ENCODE measurements at regions not wholly inside any gene's neighbourhood (a gene's known extent, or its start where the extent isn't known, plus 50 kb on each side); places are given as distances from the start of the nearest gene placed in this dataset.

DNA sequence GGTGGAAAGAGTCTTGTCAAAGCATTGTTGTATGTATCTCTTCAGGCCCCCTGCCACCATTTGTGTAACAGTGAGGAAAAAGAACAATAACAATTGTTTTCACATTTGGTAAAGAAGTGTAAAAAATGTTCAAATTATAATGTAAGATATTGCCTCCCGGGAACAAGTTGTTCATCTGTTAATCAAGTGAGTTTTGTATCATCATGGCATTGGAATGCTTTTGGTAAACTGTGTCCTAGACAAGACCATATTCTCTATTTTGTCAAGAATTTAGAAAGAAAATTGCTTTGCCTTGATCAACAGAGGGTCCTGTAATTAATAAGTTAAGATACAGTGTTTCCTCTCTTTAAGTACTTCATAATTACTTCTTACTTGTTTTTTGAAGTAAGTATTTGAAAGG is 692.0 kb upstream of the NR5A2 start:
- DNase-seq (ENCODE audit: low spot score): no peak

DNA sequence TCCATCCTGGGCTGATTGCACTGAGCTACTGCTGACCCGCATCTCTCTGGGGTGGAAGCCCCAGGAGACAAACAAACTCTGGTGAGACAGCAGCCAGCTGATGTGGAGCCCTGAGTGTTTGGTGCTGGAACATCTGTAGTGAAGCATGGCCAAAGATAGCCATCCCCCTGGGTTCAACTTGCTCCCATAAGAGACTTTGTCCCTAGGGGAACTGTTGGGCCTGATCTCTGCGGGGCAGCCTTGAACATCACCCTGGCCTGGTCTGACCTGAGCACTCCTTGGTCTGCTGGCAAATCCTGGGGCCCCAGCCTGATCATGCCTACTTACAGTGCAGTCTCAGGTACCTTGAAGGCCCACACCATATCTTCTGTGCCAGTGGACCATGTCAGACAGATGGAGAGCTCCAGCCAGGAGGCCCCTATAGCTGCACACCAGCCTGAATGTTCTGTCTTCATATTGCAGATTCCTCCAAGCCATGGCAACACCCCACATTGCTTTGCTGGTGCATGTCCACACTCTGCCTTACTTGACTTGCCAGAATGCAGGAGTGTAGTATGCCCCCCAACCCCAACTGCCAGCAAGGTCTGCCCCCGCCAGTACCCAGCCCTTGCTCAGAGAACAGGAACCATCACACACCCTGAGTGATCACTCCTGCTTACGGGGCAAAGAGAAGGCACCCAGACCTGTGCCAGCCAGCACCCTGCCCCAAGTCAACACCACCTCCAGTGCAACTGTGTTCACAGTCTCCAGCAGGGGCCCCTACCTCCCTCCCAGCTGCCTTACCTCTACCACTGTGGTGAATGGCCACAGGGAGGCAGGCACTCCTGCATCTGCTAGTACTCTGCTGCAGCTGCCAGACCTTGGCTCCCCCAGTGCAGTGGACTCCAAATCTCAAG is 690.5 kb upstream of the NR5A2 start:
- no peak for DNase-seq (ENCODE audit: low spot score)

DNA sequence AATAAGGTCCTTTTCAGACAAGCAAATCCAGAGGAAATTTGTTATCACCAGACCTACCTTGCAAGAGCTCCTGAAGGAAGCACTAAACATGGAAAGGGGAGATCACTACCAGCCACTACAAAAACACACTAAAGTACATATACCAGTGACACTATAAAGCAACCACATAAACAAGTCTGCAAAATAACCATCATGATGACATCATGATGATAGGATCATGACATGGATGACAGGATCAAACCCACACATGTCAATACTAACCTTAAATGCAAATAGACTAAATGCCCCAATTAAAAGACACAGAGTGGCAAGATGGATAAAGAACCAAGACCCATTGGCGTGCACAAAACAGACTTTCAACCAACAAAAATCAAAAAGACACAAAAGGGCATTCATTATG is 688.8 kb upstream of the NR5A2 start:
- no peak for DNase-seq (ENCODE audit: low spot score)

DNA sequence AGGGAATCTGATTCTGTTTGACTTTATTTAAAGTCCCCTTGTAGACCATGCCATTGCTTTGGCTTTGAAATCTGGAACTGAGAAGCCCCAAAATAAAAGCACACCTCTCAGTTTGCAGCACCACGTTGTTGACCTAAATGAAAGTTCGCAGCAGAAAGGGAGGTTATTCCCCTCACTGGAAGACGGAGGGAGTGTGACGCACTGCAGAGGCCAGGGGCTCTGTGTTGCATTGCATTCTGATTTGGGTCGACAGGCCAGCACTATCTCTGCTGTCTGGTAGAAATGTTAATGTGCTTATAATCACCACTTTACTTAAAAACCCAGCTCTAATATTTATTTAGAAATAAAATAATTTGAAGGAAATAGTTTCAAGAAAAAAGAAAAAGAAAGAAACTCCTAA is 675.2 kb upstream of the NR5A2 start:
- DNase-seq (ENCODE audit: low spot score): no peak

DNA sequence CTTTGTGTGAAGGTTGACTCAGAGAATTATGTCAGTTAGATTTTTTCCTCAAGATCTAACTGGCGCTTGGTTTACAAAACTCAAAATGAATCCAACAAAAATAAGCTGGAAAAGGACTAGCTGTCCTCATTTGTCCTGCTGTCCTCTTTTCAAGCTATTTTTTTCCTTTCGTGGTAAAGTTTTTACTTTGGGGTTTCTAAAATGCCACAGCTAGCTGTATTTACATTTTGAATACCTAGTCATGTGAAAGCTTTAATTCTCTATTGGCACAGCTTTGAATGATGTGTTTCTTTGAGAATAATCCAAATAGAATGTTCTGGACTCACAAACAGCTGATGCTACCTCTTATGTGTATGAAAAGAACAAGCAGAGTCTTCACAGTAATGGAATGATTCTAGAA is 673.6 kb upstream of the NR5A2 start:
- DNase-seq (ENCODE audit: low spot score): no peak

DNA sequence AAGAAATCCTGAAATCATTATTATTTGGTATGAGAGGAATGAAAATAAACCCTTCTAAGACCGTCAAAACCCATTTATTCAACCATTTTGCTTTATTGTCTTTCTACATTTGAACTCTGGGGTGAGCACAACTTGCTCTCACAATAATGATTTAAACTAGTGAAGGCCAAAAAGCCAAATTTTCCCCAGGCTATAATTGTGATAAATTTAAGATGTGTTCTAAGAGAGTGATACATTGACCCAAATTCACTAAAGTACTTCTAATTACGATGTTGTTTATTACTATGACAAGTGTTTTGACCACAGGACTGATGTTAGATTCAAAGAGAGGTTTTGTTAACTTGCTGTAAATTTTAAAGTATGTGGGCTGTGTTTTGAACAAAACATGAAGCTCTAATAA is 670.9 kb upstream of the NR5A2 start:
- no peak for DNase-seq (ENCODE audit: low spot score)

DNA sequence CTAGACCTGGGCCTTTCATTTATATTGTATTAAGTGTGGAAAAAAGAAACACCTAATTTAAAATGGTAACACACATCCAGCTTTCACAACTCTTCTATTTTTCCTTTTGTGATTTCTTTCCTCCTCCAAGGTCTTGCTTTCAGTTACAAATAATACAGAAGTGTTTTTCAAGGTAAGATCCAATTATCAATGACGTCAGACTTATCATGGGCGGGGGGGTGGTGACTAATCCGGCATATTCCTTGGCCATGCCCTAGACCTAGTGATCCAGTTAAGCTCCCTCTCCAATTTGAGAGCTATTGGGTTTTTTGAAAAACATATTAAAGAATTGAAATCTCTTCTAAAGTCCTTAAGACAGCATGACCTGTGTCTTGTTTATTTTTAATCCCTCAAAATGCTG is 669.9 kb upstream of the NR5A2 start:
- DNase-seq (ENCODE audit: low spot score): no peak

DNA sequence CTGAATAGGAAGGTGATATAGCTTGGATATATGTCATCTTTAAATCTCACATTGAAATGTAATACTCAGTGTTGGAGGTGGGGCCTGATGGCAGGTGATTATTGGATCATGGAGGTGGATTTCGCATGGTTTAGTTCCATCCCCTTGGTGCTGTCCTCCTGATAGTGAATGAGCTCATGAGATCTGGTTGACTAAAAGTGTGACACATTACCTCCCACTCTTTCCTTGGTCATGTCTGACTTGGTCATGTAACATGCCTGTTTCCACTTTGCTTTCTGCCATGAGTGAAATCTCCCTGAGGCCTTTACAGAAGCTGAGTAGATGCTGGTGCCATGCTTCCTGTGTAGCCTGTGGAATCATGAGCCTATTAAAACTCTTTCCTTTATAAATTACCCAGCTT is 664.5 kb upstream of the NR5A2 start:
- DNase-seq (ENCODE audit: low spot score): no peak

DNA sequence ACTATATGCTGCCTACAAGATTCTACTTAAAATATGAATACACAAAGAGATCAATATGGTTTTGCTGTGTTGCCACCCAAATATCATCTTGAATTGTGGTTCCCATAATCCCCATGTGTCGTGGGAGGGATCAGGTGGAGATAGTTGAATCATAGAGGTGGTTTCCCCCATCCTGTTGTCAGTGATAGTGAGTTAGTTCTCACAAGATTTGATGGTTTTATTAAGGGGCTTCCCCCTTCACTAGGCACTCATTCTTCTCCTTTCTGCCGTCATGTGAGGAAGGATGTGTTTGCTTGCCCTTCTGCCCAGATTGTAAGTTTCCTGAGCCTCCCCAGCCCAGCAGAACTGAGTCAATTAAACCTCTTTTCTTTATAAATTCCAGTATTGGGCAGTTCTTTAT is 654.4 kb upstream of the NR5A2 start:
- DNase-seq (ENCODE audit: low spot score): no peak

DNA sequence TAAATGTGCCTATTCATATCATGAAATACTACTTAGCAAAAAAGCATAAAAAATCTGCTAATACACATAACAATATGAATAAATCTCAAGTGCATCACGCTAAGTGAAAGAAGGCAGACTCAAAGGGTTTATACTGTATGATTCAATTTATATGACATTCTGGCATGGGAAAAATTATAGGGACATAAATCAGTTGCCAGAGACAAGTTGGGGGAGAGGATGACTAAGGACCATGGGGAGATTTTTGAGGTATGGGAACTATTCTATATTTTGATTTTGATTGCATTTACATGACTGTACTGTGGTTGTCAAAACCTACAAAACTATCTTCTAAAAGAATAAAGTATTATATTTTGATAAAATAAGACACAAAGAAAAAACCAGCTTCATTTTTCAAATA is 650.3 kb upstream of the NR5A2 start:
- no peak for DNase-seq (ENCODE audit: low spot score)

DNA sequence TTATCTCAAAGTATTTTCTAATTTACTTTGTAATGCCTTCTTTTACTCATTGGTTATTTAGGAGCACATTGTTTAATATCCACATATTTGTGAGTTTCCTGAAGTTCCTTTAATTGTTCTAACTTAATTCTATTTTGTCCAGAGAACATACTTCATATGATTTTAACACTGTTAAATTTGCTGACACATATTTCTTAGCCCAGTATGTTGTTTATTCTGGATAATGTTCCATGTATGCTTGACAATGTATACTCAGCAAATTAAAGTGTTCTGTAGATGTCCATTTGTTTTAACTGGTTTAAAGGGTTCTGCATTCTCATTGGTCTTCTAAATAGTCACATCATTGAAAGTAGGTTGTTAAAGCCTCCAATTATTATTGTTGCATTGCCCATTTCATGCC is 643.7 kb upstream of the NR5A2 start:
- DNase-seq (ENCODE audit: low spot score): no peak

DNA sequence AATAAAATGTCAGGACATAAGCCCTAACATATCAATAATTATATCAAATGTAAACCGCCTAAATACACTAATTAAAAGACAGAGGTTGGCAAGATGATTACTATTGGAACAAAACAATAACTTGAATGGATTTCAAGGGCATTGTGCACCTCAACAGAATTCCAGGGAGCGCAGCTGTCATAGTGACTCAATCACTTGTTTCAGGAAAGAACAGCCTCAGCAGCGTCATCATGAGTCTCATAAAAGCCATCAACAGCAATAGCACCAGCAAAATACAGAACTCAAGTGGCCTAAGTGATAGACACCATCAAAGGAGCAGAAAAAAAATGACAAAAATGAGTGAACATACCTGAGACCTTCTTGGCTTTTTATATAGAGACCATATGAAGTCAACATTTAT is 632.7 kb upstream of the NR5A2 start:
- no peak for DNase-seq (ENCODE audit: low spot score)

DNA sequence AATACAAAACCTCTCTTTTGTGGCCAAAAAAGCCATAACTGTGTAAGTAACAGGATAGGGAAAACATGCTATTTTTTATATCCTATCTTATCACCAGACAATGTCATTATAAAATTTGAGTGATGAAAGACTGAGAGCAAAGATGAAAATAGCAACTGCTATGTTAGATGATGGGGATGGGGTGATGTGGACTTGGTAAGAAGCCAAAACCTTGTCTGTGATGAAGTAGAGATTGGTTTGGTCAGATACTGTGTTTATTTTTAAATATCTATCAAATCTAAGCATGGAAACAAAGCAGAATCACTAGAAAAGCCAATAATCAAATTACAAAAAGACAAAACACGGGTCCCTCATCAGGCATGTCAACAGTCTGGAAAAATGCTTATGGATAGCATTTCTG is 631.1 kb upstream of the NR5A2 start:
- no peak for DNase-seq (ENCODE audit: low spot score)

DNA sequence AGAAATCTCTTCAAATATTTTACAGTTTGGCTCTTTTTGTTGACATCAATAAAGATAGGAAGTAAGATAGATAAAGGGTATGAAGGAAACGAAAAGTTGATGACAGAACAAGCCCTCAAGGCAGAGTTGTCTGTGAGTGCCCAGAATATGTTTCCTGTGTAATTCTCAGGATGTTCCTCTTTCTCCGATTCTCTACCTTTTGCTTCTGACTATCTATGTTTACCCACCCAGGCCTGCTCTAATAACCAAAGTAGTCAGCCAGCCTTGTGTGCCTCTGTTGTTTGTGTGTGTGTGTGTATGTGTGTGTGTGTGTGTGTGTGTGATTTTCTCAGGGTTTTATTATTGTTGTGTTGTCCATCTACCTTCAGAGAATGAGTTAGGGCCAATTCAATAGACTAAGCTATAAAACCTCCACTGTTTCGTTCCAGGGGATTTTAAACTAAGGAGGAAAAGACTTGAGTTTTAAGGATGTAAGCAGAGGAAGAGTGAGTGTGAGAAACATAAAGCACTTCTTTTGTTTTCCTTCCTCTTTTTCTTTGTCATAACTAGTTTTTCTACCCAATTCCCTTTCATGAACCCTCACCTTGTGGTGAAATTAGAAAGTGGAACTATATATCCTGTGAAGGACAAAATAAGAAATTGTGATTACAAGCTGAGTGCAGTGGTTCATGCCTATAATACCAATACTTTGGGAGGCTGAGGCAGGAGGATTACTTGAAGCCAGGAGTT is 627.4 kb upstream of the NR5A2 start:
- DNase-seq (ENCODE audit: low spot score): no peak

DNA sequence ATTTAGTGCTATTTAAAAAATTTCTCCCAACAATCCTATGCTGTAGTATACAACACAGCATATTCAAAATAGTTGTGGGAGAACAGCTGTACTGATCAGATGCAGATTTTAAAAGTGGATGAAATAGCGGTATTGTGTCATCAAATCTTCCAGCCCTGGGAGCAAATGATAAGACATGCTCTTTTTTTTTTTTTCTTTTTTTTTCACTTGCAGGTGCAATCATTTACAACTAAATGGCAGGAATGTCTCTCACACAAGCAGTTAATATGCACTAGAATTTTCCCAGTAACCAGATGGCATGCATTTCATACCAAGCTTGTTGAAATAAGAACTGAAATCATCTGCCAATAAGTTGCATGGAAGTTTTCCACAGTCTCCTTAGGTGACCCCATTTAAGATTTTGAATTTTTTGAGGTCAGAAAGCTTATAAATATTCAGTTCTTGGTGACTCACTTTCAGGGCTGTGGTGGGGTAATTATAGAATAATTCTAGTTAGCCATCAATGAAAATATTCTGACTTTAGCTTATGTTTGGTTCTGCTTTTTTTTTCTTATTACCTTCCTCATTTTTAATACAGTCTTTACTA is 623.9 kb upstream of the NR5A2 start:
- no peak for DNase-seq (ENCODE audit: low spot score)

DNA sequence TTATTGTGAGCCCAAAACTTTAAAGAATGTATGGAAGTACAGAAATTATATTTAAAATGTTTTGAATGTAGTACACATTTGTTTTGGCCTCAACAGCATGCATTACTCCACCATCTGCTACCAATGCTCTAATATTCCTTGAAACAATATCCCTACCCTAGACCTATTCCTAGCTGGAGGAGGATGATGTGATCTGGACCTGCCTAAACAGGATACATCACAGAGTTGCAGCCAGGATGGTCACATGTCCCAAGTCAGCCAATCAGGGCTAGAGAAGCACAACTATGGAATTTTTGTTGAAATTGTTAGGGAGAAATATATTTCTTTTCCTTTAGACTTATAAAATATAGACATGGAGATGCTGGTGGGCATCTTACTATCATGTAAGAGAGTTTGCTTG is 623.3 kb upstream of the NR5A2 start:
- no peak for DNase-seq (ENCODE audit: low spot score)

DNA sequence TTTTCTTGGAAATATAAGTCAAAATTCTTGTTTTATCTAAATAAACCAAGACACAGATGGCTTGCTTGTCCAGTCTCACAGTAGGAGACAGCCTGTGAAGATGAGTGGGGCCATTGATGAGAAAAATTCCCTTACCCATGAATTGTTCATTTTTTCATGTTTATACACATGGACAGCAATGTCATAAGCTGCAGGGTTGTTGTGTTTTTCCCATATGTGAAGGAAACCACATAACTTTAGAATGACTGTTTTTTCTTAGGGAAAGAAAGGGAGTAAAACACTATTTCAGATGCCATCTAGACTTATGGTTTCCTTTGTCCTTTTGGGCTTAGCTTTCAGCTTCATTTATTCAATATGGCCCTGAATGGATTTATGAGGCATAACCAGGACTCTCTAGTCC is 622.5 kb upstream of the NR5A2 start:
- no peak for DNase-seq (ENCODE audit: low spot score)

DNA sequence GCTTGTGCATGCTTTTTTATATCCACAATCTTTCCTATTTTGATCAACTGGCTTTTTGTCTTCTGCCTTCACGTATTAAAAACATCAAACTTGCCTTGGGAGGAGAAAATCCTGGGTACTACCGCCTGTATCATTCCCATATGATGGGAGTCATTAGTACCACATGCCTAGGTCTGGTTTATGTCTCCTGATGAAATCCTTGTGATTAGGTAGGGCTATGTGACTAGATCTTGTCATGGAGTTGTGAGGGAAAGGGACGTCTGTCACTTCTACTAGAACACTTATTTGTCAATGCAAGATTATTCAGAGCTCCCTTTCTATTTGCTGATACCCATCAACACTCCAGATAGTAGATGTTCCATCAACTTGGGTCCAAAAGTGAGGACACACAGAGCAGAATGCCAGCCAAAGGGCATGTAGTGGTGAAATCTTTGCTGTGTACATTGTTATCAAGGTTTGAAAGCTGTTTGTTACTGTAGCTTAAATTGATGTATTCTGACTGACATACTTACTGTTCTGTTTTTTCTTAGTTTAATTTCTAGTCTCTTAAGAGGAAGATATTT is 621.8 kb upstream of the NR5A2 start:
- no peak for DNase-seq (ENCODE audit: low spot score)

DNA sequence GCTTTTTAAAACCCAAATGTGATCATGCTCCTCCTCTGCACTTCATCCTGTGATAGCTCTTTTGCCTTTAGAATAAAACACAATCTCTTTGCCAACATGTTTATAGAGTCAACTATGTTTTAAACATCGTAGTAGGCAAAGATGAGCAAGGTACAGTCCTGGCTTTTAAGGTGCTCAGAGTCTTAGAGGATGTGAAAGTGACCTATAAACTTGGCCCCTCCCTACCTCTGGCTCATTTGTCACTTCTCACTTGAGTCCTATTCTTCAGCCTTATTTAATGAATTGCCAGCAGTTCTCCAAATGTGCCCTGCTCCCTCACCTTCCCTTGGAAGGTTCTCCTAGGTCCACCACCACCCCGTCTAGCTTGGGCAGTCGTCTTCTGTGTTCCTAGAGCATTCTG is 617.0 kb upstream of the NR5A2 start:
- DNase-seq (ENCODE audit: low spot score): no peak

DNA sequence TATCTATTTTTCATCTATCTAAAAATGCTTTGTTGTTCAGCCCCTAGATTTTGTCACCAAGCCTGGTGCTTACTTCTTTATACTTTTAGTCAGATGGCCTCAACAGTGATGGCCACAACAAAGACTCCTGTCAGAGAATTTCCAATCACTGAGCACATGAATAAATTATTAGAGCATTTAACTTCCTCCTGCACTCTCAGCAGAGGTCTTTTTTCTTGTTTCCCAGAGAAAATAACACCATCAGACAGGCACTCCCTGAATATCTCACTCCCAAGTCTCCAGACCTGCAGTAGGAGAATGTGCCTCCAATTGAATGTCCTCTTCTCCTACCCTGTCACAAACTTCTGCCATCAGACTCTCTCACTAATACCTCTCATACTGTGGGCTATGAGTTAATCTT is 616.0 kb upstream of the NR5A2 start:
- no peak for DNase-seq (ENCODE audit: low spot score)

DNA sequence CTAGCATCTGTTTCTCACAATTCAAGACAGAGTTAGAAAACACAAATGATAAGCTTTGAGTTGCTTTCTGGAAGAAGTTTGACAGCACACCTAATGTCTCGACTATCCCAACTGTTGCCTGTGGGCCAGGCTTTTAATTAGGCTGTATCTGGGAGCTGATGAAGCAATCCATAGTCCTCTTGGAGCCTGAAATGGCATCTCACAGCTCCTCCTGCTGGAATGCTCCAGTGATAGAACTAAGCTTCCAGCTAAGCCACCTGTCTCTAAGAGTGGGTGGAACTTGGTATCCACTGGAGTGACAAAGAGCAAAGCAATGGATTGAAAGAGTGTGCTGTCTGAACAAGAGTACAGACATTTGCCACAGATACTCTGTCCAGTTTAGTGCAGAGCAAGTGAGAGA is 605.3 kb upstream of the NR5A2 start:
- DNase-seq (ENCODE audit: low spot score): no peak

DNA sequence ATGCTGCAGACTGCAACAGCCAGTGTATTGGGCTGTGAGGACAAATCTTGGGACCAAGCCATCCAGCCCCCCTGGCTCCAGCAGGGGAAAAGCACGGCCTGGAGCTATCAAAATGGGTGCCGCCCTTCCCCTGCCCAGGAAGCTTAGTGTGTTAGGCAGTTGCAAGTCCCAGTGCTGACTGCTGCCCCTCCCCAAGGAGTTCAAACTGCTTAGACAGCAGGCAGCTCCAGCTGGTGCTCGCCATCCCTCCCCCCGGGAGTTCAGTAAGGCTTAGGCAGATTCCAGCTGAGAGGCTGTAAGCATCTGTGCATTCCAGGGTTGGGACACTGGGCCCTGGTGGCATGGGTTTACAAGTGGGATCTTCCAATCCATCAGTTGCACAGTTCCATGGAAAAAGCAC is 579.6 kb upstream of the NR5A2 start:
- DNase-seq (ENCODE audit: low spot score): no peak

DNA sequence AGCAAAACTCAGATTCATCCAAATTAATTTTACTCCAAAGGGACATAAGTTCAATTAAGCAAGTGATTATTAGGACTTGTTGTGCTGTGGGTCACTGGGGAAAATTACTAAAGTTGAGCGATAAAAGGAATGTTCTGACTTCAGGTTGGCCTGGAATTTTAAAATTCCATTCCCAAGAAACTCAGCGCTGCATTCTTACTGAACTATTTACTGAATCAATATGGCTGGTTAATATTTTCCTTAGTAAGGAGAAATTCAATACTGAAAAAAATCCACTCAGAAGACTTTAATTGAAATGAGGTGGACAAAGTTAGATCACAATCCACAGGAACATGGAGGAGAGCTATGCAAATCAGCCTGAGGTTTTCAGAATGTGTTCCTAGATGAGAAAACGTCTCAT is 578.9 kb upstream of the NR5A2 start:
- no peak for DNase-seq (ENCODE audit: low spot score)
